K562 (cell line): ENCODE measurements at regions not wholly inside any gene's neighbourhood (a gene's known extent, or its start where the extent isn't known, plus 50 kb on each side); places are given as distances from the start of the nearest gene placed in this dataset.

Experiments used
- ATAC-seq: fragments of 200-7000 bp; cut with Tn5 transposase; 3 replicates; pipeline ENCODE4 v1.9.1; 2020; ENCODE audit warnings: moderate library complexity
- BruUV-seq: library from RNA; stranded (reverse); fragments of 400-500 nt; replicated peaks from 2 replicates; lab custom pipeline; 2021; lab: Mats Ljungman, UMichigan
- CTCF ChIA-PET: fragments of 300-600 bp; formaldehyde crosslinking; extraction: SDS; loops from one replicate; lab custom pipeline; 2021; ENCODE audit warnings: low intra/inter-chr PET ratio; lab: Yijun Ruan, JAX
- POLR2A ChIA-PET: fragments of 300-600, 350-650 bp; sonication (Branson Sonifier 250); formaldehyde crosslinking; extraction: SDS; loops from one replicate; lab custom pipeline; 2021; ENCODE audit warnings: antibody characterized with exemption, inconsistent platforms; lab: Yijun Ruan, JAX
- DNase-seq, 4 experiments: peaks; one replicate each; pipeline versions ENCODE4 v3.0.0 to v3.0.0-alpha.2; 2011 to 2018; ENCODE audit warnings: low spot score in 3 of 4, mixed read lengths in 3 of 4; ENCODE audit errors: extremely low read depth in 1 of 4
- FAIRE-seq: peaks from 2 replicates; lab custom pipeline; 2011; peaks lifted over from hg19 to GRCh38; lab: Jason Lieb, UNC
- H2AFZ ChIP-seq: 2 replicates; pipeline ENCODE4 v1.6.0; 2011; ENCODE audit warnings: low read depth, low read length, control low read depth, inconsistent platforms
- H3K27ac ChIP-seq: fragments of 200-600 bp; 3 replicates; pipeline ENCODE4 v1.8.0; 2011; ENCODE audit warnings: low read depth, mild to moderate bottlenecking, control low read depth, inconsistent platforms, low read length, moderate library complexity, mixed read lengths; ENCODE audit errors: extremely low read depth
- H3K27me3 ChIP-seq, 2 experiments: fragments of 300-600 bp in 1 of 2; 2 replicates in 1 of 2; 3 replicates in 1 of 2; pipeline versions ENCODE4 v1.6.0 to v1.8.0; 2011; ENCODE audit warnings: inconsistent platforms in 2 of 2, low read length in 2 of 2, mild to moderate bottlenecking in 1 of 2, mixed read lengths in 1 of 2, moderate library complexity in 1 of 2; ENCODE audit not compliant: control insufficient read depth in 2 of 2, insufficient read depth in 2 of 2
- H3K36me3 ChIP-seq: fragments of 300-600 bp; 3 replicates; pipeline ENCODE4 v1.8.0; 2011; ENCODE audit warnings: mild to moderate bottlenecking, low read length, inconsistent platforms; ENCODE audit not compliant: control insufficient read depth, insufficient read depth
- H3K4me1 ChIP-seq, 2 experiments: fragments of 200-600 bp in 1 of 2; replicated peaks in 1 of 2; 2 replicates in 1 of 2; 3 replicates in 1 of 2; pipeline versions ENCODE4 v1.5.1 to v1.8.0; 2011; ENCODE audit warnings: inconsistent platforms in 2 of 2, low read length in 2 of 2, mild to moderate bottlenecking in 1 of 2, mixed read lengths in 1 of 2, moderate library complexity in 1 of 2; ENCODE audit not compliant: control insufficient read depth in 2 of 2, insufficient read depth in 2 of 2
- H3K4me2 ChIP-seq: 2 replicates; pipeline ENCODE4 v1.6.1; 2011; ENCODE audit warnings: low read length, control low read depth, inconsistent platforms, mixed read lengths; ENCODE audit not compliant: insufficient read depth
- H3K4me3 ChIP-seq: fragments of 200-600 bp; sonication (generic), shearing (Covaris generic); 2 replicates; pipeline ENCODE4 v1.5.1; 2016; ENCODE audit warnings: control low read depth, inconsistent platforms
- H3K79me2 ChIP-seq: fragments of 200-600 bp; 3 replicates; pipeline ENCODE4 v1.8.0; 2011; ENCODE audit warnings: low read length, inconsistent platforms; ENCODE audit not compliant: control insufficient read depth, insufficient read depth
- H3K9ac ChIP-seq, 2 experiments: 2 replicates each; pipeline versions ENCODE4 v1.6.0 to v1.6.1; 2011; ENCODE audit warnings: low read depth in 2 of 2, low read length in 2 of 2, control low read depth in 1 of 2, inconsistent platforms in 1 of 2, mild to moderate bottlenecking in 1 of 2, mixed read lengths in 1 of 2; ENCODE audit not compliant: insufficient read depth in 1 of 2
- H3K9me1 ChIP-seq: one replicate; pipeline ENCODE4 v1.6.0; 2011; ENCODE audit warnings: inconsistent platforms, mild to moderate bottlenecking, low read length, moderate library complexity; ENCODE audit not compliant: control insufficient read depth, insufficient read depth
- H3K9me3 ChIP-seq: replicated peaks from 2 replicates; pipeline ENCODE4 v1.5.1; 2011; ENCODE audit warnings: low read depth, low read length, inconsistent platforms; ENCODE audit not compliant: control insufficient read depth, insufficient read depth
- H4K20me1 ChIP-seq: replicated peaks from 2 replicates; pipeline ENCODE4 v1.6.1; 2011; ENCODE audit warnings: low read length, inconsistent platforms, mixed read lengths; ENCODE audit not compliant: control insufficient read depth, insufficient read depth
- ARID2 ChIP-seq: fragments of 450-650 bp; IDR thresholded peaks from 2 replicates; pipeline ENCODE4 v1.6.1; 2017; ENCODE audit warnings: antibody characterized with exemption, mild to moderate bottlenecking
- ARID4B ChIP-seq: sonication (generic); formaldehyde crosslinking; IDR thresholded peaks from 2 replicates; pipeline ENCODE4 v1.8.0; 2022; ENCODE audit warnings: mild to moderate bottlenecking, missing genetic modification reagents
- ATF1 ChIP-seq, 2 experiments: fragments of 450-650 bp in 1 of 2; IDR thresholded peaks; 2 replicates each; pipeline ENCODE4 v1.6.1; 2016; ENCODE audit warnings: missing compliant biosample characterization in 1 of 2, missing genetic modification characterization in 1 of 2
- BRD4 ChIP-seq: fragments of 200-600 bp; sonication (generic); IDR thresholded peaks from 2 replicates; pipeline ENCODE4 v1.6.1; 2017; ENCODE audit warnings: inconsistent platforms
- BRF1 ChIP-seq: IDR thresholded peaks from 3 replicates; pipeline ENCODE4 v1.6.1; 2011; ENCODE audit warnings: borderline replicate concordance, mild to moderate bottlenecking; ENCODE audit not compliant: insufficient read length; ENCODE audit errors: extremely low read depth
- CBFB ChIP-seq: sonication (generic); formaldehyde crosslinking; IDR thresholded peaks from 2 replicates; pipeline ENCODE4 v1.4.0; 2020; ENCODE audit warnings: mild to moderate bottlenecking, missing genetic modification reagents
- COPS2 ChIP-seq: fragments of 450-650 bp; conservative IDR thresholded peaks from 2 replicates; pipeline ENCODE4 v1.6.1; 2016; ENCODE audit warnings: mild to moderate bottlenecking, moderate library complexity
- CREM ChIP-seq: IDR thresholded peaks from 2 replicates; pipeline ENCODE4 v1.6.1; 2014; ENCODE audit warnings: antibody characterized with exemption, low read depth
- FOS ChIP-seq: IDR thresholded peaks from 3 replicates; pipeline ENCODE4 v1.6.1; 2011; ENCODE audit not compliant: insufficient read length; ENCODE audit errors: extremely low read depth
- HEY1 ChIP-seq: fragments of 250-450 bp; sonication (Bioruptor Pico); IDR thresholded peaks from 2 replicates; pipeline ENCODE4 v1.5.0; 2020; ENCODE audit warnings: mild to moderate bottlenecking, moderate library complexity, borderline replicate concordance
- KAT8 ChIP-seq: fragments of 450-650 bp; IDR thresholded peaks from 2 replicates; pipeline ENCODE4 v1.6.1; 2016; ENCODE audit warnings: low read depth, mild to moderate bottlenecking
- KLF10 ChIP-seq: fragments of 250-450 bp; sonication (Bioruptor Pico); IDR thresholded peaks from 2 replicates; pipeline ENCODE4 v1.6.1; 2021; ENCODE audit warnings: matching md5 sums
- LARP7 ChIP-seq: fragments of 450-650 bp; IDR thresholded peaks from 2 replicates; pipeline ENCODE4 v1.6.1; 2016
- NR2C2 ChIP-seq, 2 experiments: fragments of 200-800 bp in 1 of 2; sonication (Bioruptor generic) in 1 of 2; sonication (generic) in 1 of 2; formaldehyde crosslinking in 1 of 2; IDR thresholded peaks; 2 replicates each; pipeline versions ENCODE4 v1.6.1 to v1.8.0; 2016 to 2022; ENCODE audit warnings: mild to moderate bottlenecking in 1 of 2, missing compliant biosample characterization in 1 of 2, missing genetic modification characterization in 1 of 2, missing genetic modification reagents in 1 of 2
- RBM34 ChIP-seq: fragments of 200-400 bp; formaldehyde crosslinking; IDR thresholded peaks from 2 replicates; pipeline ENCODE4 v1.6.1; 2018; ENCODE audit warnings: low read length, borderline replicate concordance; ENCODE audit not compliant: insufficient read depth
- RNF2 ChIP-seq: sonication (generic); IDR thresholded peaks from 2 replicates; pipeline ENCODE4 v1.6.1; 2016
- SIX5 ChIP-seq, 2 experiments: IDR thresholded peaks; 2 replicates each; pipeline ENCODE4 v1.6.1; 2011; ENCODE audit warnings: low read length in 2 of 2, borderline replicate concordance in 1 of 2, low read depth in 1 of 2, mild to moderate bottlenecking in 1 of 2, moderate library complexity in 1 of 2; ENCODE audit not compliant: insufficient read depth in 1 of 2
- TRIM28 ChIP-seq: fragments of 450-650 bp; IDR thresholded peaks from 2 replicates; pipeline ENCODE4 v1.6.1; 2017
- WGBS: fragments of 100-300 bp; shearing (Covaris generic); methylation state at CpG from one replicate; pipeline ENCODE4 v1.1.6; 2016; ENCODE audit warnings: low coverage, mixed read lengths; ENCODE audit not compliant: insufficient coverage; ENCODE audit errors: missing lambda C conversion rate; 5-methylcytosine and 5-hydroxymethylcytosine counted together
- in situ Hi-C: fragments of 300-500 bp; cut with MboI; formaldehyde crosslinking; loops from 4 replicates; pipeline ENCODE4 v1.15.0; 2018; ENCODE audit warnings: inconsistent platforms, mixed read lengths
- intact Hi-C: fragments of 100-400 bp; cut with micrococcal nuclease; formaldehyde crosslinking; loops from 2 replicates; pipeline ENCODE4 v1.14.2; 2022
- TF ChIP-seq, protein P1 (sequence below): fragments of 450-650 bp; formaldehyde crosslinking; IDR thresholded peaks from 2 replicates; pipeline ENCODE4 v1.4.0; 2022; ENCODE audit warnings: missing genetic modification characterization

DNA sequence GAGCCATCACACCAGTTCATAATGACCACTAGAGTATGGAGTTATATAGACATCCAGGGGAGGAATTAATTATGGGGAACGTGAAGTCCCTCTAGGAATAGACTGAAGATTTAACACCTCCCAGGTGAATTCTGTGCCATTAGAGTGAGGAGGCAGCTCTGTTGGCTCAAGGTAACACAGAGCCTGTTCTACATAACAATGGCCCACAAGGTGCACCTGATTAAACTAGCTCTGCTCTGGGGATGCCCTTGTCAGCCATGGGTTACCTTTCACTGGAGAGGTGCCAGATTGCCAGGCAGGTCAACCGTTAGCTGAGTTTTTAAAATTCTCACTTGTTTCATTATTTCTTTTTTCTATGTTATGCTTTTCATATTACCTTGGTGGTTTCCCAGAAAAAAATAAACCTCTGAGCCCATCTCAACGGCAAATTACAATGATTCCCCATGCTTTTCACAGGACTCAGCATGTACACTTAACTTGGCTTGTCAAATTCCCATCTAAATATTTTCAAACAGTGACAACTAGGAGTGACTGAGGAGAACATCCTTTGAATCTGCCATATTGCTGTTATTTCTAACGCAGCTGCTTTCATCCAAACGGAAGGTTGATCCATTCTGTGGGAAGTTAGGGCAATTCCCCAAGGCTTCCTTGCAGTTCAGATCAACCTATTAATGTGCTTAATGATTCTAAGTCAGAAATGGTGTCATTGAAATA, 512.9 kb downstream of the MCTP2 start:
- Histone ChIP-seq H3K4me2 (no peak overlapping the region), H3K9me1 (no peaks in the 10 kb centered on the region), H3K9ac (no peak overlapping the region), H3K27ac (no peak overlapping the region), H4K20me1 (no peaks in the 10 kb centered on the region), H3K36me3 (no peaks in the 10 kb centered on the region), H3K9me3 (0 out of 2 replicates have a peak, but pooled peaks cover 3% of the 10 kb centered on the region), H3K27me3 (peaks cover 7 to 9% of the 10 kb centered on the region in 2 experiments; a peak in 2 of 5 replicates), H3K4me1 (no peaks in the 10 kb centered on the region), H3K79me2 (no peaks in the 10 kb centered on the region), H2AFZ (no peak overlapping the region), H3K4me3 (no peak overlapping the region)
- no peak for FAIRE-seq
- WGBS: 0% methylated on average over 5 of the region's 5 CpGs
- intact Hi-C loops: no loop called here
- TF ChIP-seq, protein P1, sequence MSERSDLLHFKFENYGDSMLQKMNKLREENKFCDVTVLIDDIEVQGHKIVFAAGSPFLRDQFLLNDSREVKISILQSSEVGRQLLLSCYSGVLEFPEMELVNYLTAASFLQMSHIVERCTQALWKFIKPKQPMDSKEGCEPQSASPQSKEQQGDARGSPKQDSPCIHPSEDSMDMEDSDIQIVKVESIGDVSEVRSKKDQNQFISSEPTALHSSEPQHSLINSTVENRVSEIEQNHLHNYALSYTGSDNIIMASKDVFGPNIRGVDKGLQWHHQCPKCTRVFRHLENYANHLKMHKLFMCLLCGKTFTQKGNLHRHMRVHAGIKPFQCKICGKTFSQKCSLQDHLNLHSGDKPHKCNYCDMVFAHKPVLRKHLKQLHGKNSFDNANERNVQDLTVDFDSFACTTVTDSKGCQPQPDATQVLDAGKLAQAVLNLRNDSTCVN: no peak
- TF ChIP-seq SIX5 (IDR thresholded peaks at IDR 0.05; ENCODE audit: borderline replicate concordance in 1 of 2, insufficient read depth in 1 of 2, low read depth in 1 of 2, low read length in 2 of 2) (no peak), BRD4 (no peak), CBFB (no peak), HEY1 (CRISPR knock-in tag) (no peak), NR2C2 (CRISPR knock-in tag; IDR thresholded peaks at IDR 0.05) (no peak), NR2C2 (tag; IDR thresholded peaks at IDR 0.05) (no peak), RNF2 (no peak), LARP7 (no peak), RBM34 (no peak), KLF10 (CRISPR knock-in tag) (no peak), COPS2 (no peak), KAT8 (no peak), ARID2 (no peak), ARID4B (CRISPR knock-in tag) (no peak), CREM (no peak), FOS (no peak), TRIM28 (no peak), ATF1 (CRISPR knock-in tag; IDR thresholded peaks at IDR 0.05) (no peak), ATF1 (tag; IDR thresholded peaks at IDR 0.05) (no peak), BRF1 (no peak)
- in situ Hi-C loops: no loop called here
- DNase-seq: no peak
- BruUV-seq: no TSS peak
- ATAC-seq: no peak
- CTCF ChIA-PET: no interaction called here
- POLR2A ChIA-PET: no interaction called here
